ENCODE measurements at regions not wholly inside any gene's neighbourhood (a gene's known extent, or its start where the extent isn't known, plus 50 kb on each side); places are given as distances from the start of the nearest gene placed in this dataset.
"Not testable (repeated sequence)": the region's sequence is repeated elsewhere in the genome, so short reads cannot be mapped to it uniquely, and the experiment has no call there.

GRCh38 chr16:88167798-88168556 lies 214.8 kb upstream of the ZNF469 start:
- H3K36me3 ChIP-seq (ENCODE audit: insufficient read depth, low read length); H3K4me3 ChIP-seq (ENCODE audit: low read length); H3K4me2 ChIP-seq (ENCODE audit: low read length); H3K9me3 ChIP-seq (replicated peaks; ENCODE audit: low read length); H3K4me1 ChIP-seq (ENCODE audit: control insufficient read depth, insufficient read depth, low read length); H3K9ac ChIP-seq (ENCODE audit: low read depth, low read length): not testable (repeated sequence)
- H3K27me3 ChIP-seq (ENCODE audit: control insufficient read depth, insufficient read depth, low read length): peaks cover 29% of the 10 kb centered on the region

GRCh38 chr16:88168557-88168949 lies 214.2 kb upstream of the ZNF469 start:
- H3K4me1 ChIP-seq (ENCODE audit: control insufficient read depth, insufficient read depth, low read length); H3K9me3 ChIP-seq (replicated peaks; ENCODE audit: low read length); H3K4me3 ChIP-seq (ENCODE audit: low read length); H3K9ac ChIP-seq (ENCODE audit: low read depth, low read length); H3K36me3 ChIP-seq (ENCODE audit: insufficient read depth, low read length); H3K4me2 ChIP-seq (ENCODE audit: low read length): not testable (repeated sequence)
- H3K27me3 ChIP-seq (ENCODE audit: control insufficient read depth, insufficient read depth, low read length): peaks cover 29% of the 10 kb centered on the region

GRCh38 chr16:88169136-88169830 lies 213.5 kb upstream of the ZNF469 start:
- not testable (repeated sequence) for H3K4me3 ChIP-seq (ENCODE audit: low read length); H3K9ac ChIP-seq (ENCODE audit: low read depth, low read length); H3K9me3 ChIP-seq (replicated peaks; ENCODE audit: low read length); H3K4me1 ChIP-seq (ENCODE audit: control insufficient read depth, insufficient read depth, low read length); H3K4me2 ChIP-seq (ENCODE audit: low read length); H3K36me3 ChIP-seq (ENCODE audit: insufficient read depth, low read length)
- H3K27me3 ChIP-seq (ENCODE audit: control insufficient read depth, insufficient read depth, low read length): peaks cover 30% of the 10 kb centered on the region

- H3K4me2 ChIP-seq (ENCODE audit: low read length); H3K36me3 ChIP-seq (ENCODE audit: insufficient read depth, low read length); H3K4me1 ChIP-seq (ENCODE audit: control insufficient read depth, insufficient read depth, low read length); H3K9me3 ChIP-seq (replicated peaks; ENCODE audit: low read length); H3K4me3 ChIP-seq (ENCODE audit: low read length); H3K9ac ChIP-seq (ENCODE audit: low read depth, low read length): not testable (repeated sequence)
- peaks cover 25% of the 10 kb centered on the region for H3K27me3 ChIP-seq (ENCODE audit: control insufficient read depth, insufficient read depth, low read length)
Measured at GRCh38 chr16:88169831-88170165, 213.0 kb upstream of the ZNF469 start.

GRCh38 chr16:88170528-88170991 lies 212.2 kb upstream of the ZNF469 start:
- H3K4me3 ChIP-seq (ENCODE audit: low read length): no peak overlapping the region
- no peak overlapping the region for H3K9ac ChIP-seq (ENCODE audit: low read depth, low read length)

GRCh38 chr16:88171126-88171525 lies 211.6 kb upstream of the ZNF469 start:
- H3K4me3 ChIP-seq (ENCODE audit: low read length); H3K4me1 ChIP-seq (ENCODE audit: control insufficient read depth, insufficient read depth, low read length); H3K4me2 ChIP-seq (ENCODE audit: low read length); H3K9ac ChIP-seq (ENCODE audit: low read depth, low read length); H3K36me3 ChIP-seq (ENCODE audit: insufficient read depth, low read length); H3K9me3 ChIP-seq (replicated peaks; ENCODE audit: low read length): not testable (repeated sequence)
- H3K27me3 ChIP-seq (ENCODE audit: control insufficient read depth, insufficient read depth, low read length): peaks cover 19% of the 10 kb centered on the region

More at GRCh38 chr16:88170528-88170991, 212.2 kb upstream of the ZNF469 start:
- H3K9me3 ChIP-seq (replicated peaks; ENCODE audit: low read length): no peaks in the 10 kb centered on the region
- H3K4me2 ChIP-seq (ENCODE audit: low read length): no peak overlapping the region
- peaks cover 19% of the 10 kb centered on the region for H3K27me3 ChIP-seq (ENCODE audit: control insufficient read depth, insufficient read depth, low read length)
- no peaks in the 10 kb centered on the region for H3K36me3 ChIP-seq (ENCODE audit: insufficient read depth, low read length)
- H3K4me1 ChIP-seq (ENCODE audit: control insufficient read depth, insufficient read depth, low read length): no peaks in the 10 kb centered on the region

- H3K9me3 ChIP-seq (replicated peaks; ENCODE audit: low read length): not testable (repeated sequence)
Measured at GRCh38 chr16:88176184-88176583, 206.6 kb upstream of the ZNF469 start.

GRCh38 chr16:88176591-88177180 lies 206.1 kb upstream of the ZNF469 start:
- H3K9me3 ChIP-seq (replicated peaks; ENCODE audit: low read length); H3K4me1 ChIP-seq (ENCODE audit: control insufficient read depth, insufficient read depth, low read length); H3K36me3 ChIP-seq (ENCODE audit: insufficient read depth, low read length); H3K9ac ChIP-seq (ENCODE audit: low read depth, low read length); H3K4me3 ChIP-seq (ENCODE audit: low read length); H3K27me3 ChIP-seq (ENCODE audit: control insufficient read depth, insufficient read depth, low read length); H3K4me2 ChIP-seq (ENCODE audit: low read length): not testable (repeated sequence)

More at GRCh38 chr16:88176184-88176583, 206.6 kb upstream of the ZNF469 start:
- not testable (repeated sequence) for H3K36me3 ChIP-seq (ENCODE audit: insufficient read depth, low read length); H3K9ac ChIP-seq (ENCODE audit: low read depth, low read length); H3K4me2 ChIP-seq (ENCODE audit: low read length); H3K4me1 ChIP-seq (ENCODE audit: control insufficient read depth, insufficient read depth, low read length); H3K4me3 ChIP-seq (ENCODE audit: low read length); H3K27me3 ChIP-seq (ENCODE audit: control insufficient read depth, insufficient read depth, low read length)

GRCh38 chr16:88178251-88178650 lies 204.5 kb upstream of the ZNF469 start:
- H3K27me3 ChIP-seq (ENCODE audit: control insufficient read depth, insufficient read depth, low read length); H3K9ac ChIP-seq (ENCODE audit: low read depth, low read length); H3K4me1 ChIP-seq (ENCODE audit: control insufficient read depth, insufficient read depth, low read length); H3K4me3 ChIP-seq (ENCODE audit: low read length); H3K9me3 ChIP-seq (replicated peaks; ENCODE audit: low read length); H3K36me3 ChIP-seq (ENCODE audit: insufficient read depth, low read length); H3K4me2 ChIP-seq (ENCODE audit: low read length): not testable (repeated sequence)

GRCh38 chr16:88178896-88179295 lies 203.9 kb upstream of the ZNF469 start:
- not testable (repeated sequence) for H3K9me3 ChIP-seq (replicated peaks; ENCODE audit: low read length); H3K4me2 ChIP-seq (ENCODE audit: low read length); H3K4me3 ChIP-seq (ENCODE audit: low read length); H3K36me3 ChIP-seq (ENCODE audit: insufficient read depth, low read length); H3K9ac ChIP-seq (ENCODE audit: low read depth, low read length); H3K4me1 ChIP-seq (ENCODE audit: control insufficient read depth, insufficient read depth, low read length)
- peaks cover 12% of the 10 kb centered on the region for H3K27me3 ChIP-seq (ENCODE audit: control insufficient read depth, insufficient read depth, low read length)

- H3K36me3 ChIP-seq (ENCODE audit: insufficient read depth, low read length); H3K4me1 ChIP-seq (ENCODE audit: control insufficient read depth, insufficient read depth, low read length); H3K4me3 ChIP-seq (ENCODE audit: low read length); H3K9me3 ChIP-seq (replicated peaks; ENCODE audit: low read length); H3K4me2 ChIP-seq (ENCODE audit: low read length); H3K9ac ChIP-seq (ENCODE audit: low read depth, low read length): not testable (repeated sequence)
- peaks cover 13% of the 10 kb centered on the region for H3K27me3 ChIP-seq (ENCODE audit: control insufficient read depth, insufficient read depth, low read length)
Measured at GRCh38 chr16:88182967-88183881, 199.5 kb upstream of the ZNF469 start.

Measured in skeletal muscle satellite cell (primary cell).